ENCODE measurements at regions not wholly inside any gene's neighbourhood (a gene's known extent, or its start where the extent isn't known, plus 50 kb on each side); places are given as distances from the start of the nearest gene placed in this dataset.
"Not testable (repeated sequence)": the region's sequence is repeated elsewhere in the genome, so short reads cannot be mapped to it uniquely, and the experiment has no call there.

GRCh38 chr12:63508543-63508942, 159.8 kb downstream of the DPY19L2 start:
- DNase-seq (ENCODE audit: low spot score) = no peak

- no peak for DNase-seq (ENCODE audit: low spot score)
Measured at GRCh38 chr12:63499567-63499966, 168.7 kb downstream of the DPY19L2 start.

DNA sequence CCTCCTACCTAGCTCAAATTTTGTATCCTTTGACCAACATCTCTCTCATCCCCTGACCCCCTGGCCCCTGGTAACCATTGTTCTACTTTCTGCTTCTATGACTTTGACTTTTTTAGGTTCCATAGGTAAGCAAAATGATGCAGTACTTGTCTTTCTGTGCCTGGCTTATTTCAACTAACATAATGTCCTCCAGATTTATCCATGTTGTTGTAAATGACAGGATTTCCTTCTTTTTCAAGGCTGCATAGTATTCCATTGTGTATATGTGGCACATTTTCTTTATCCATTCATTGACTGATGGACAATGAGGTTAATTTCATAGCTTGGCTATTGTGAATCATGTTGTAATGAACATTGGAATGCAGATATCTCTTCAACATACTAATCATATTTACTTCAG, 170.1 kb downstream of the DPY19L2 start:
- DNase-seq (ENCODE audit: low spot score) = no peak

DNA sequence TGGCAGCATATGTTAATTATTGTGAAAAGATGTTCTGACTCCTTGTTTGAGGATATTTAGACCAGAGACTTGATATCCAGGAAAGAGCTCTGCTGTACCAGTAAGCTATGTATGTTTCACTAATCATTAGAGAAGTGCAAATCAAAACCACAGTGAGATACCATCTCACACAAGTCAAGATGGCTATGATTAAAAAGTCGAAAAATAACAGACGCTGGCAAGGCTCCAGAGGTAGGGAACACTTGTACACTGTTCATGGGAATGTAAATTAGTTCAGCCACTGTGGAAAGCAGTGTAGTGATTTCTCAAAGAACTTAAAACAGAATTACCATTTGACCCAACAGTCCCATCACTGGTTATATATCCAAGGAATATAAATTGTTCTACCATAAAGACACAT, 171.6 kb downstream of the DPY19L2 start:
- DNase-seq (ENCODE audit: low spot score) = no peak

GRCh38 chr12:63495974-63496373, 172.3 kb downstream of the DPY19L2 start:
- DNase-seq (ENCODE audit: low spot score) = no peak

- DNase-seq (ENCODE audit: low spot score) = not testable (repeated sequence)
Measured at GRCh38 chr12:63493357-63493756, 174.9 kb downstream of the DPY19L2 start.

- no peak for DNase-seq (ENCODE audit: low spot score)
Measured at GRCh38 chr12:63480186-63480585, 188.1 kb downstream of the DPY19L2 start.

GRCh38 chr12:63470161-63470560, 198.1 kb downstream of the DPY19L2 start:
- no peak for DNase-seq (ENCODE audit: low spot score)

- DNase-seq (ENCODE audit: low spot score) = no peak
Measured at GRCh38 chr12:63467951-63468350, 200.3 kb downstream of the DPY19L2 start.

DNA sequence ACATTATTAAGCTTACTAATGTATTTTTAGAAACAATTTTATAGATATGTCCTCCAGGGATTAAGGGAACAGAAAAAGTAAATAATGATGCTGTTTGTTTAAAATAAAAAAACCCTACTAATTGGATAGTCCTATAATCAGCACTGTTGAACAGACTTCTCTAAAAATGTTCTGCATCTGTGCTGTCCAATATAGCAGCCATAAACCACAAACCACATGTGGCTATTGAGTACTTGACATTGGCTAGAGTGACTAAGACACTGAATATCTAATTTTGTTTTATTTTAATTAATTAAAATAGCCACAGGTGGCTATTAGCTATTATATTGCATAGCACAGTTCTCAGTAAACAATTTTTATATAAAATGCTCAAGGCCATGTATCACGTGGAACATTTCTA, 210.4 kb downstream of the DPY19L2 start:
- no peak for DNase-seq (ENCODE audit: low spot score)

DNA sequence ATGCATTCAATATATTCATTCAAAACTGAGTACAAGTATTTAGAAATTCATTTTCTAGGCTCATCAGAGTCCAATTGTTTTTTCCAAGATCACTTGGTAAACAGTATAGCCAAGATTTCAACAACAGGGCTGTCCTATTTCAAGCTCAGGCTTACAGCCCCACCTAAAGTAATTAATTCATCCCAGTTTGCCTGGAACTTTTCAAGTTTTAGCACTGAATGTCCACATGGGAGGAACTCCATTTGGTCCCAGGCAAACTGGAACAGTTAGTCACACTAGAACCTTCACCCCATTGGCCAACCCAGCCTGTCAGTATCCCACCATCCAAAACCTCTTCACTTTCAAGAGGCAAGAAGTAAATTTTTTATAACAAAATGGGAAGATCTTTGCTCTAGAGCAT, 210.9 kb downstream of the DPY19L2 start:
- DNase-seq (ENCODE audit: low spot score) = no peak

DNA sequence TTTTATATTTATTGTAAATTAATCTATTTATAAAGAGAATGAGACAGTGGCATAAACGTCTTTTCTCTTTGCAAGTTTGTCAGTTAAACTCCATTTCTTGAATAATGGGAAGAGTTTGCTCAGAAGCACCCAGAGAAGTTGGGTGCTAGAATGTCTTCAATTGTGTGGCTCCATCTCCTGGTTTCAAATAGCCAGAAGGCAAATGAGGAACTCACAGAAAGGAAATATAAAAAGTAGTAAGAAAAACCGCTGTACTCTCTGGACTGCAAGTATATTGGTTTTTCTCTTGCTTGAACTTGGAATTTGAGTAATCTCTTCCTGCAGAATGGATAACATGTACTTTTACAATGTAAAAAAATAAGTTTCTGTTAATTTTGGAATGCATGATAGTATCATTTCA, 217.5 kb downstream of the DPY19L2 start:
- DNase-seq (ENCODE audit: low spot score) = no peak

- no peak for DNase-seq (ENCODE audit: low spot score)
Measured at GRCh38 chr12:63450334-63450733, 218.0 kb downstream of the DPY19L2 start.

- DNase-seq (ENCODE audit: low spot score) = no peak
Measured at GRCh38 chr12:63445224-63445880, 222.9 kb downstream of the DPY19L2 start.

DNA sequence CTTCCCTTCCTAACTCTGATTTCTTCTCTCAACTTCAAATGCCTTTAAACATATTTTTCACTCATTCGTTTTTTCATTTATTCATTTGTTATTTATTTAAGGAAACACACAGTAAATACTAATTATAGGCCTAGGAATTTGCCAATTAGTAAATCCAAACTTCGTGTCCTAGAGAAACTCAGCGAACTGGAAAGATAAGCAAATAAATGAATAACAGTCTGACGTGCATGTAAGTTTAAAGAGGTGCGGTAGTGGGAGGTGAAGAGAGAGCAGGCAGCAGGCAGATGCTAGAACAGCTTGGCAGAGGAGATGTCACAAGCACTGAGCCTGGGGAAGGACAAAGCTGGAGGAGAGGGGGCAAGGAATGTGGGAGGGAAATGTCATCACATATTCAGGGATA, 228.2 kb downstream of the DPY19L2 start:
- no peak for DNase-seq (ENCODE audit: low spot score)

DNA sequence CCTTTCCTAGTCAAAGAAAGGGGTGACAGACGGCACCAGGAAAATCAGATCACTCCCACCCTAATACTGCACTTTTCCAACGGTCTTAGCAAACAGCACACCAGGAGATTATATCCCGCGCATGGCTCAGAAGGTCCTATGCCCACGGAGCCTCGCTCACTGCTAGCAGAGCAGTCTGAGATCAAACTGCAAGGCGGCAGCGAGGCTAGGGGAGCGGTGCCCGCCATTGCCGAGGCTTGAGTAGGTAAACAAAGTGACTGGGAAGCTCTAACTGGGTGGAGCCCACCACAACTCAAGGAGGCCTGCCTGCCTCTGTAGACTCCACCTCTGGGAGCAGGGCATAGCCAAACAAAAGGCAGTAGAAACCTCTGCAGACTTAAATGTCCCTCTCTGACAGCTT, 233.9 kb downstream of the DPY19L2 start:
- not testable (repeated sequence) for DNase-seq (ENCODE audit: low spot score)

- not testable (repeated sequence) for DNase-seq (ENCODE audit: low spot score)
Measured at GRCh38 chr12:63427969-63428368, 240.3 kb downstream of the DPY19L2 start.

DNA sequence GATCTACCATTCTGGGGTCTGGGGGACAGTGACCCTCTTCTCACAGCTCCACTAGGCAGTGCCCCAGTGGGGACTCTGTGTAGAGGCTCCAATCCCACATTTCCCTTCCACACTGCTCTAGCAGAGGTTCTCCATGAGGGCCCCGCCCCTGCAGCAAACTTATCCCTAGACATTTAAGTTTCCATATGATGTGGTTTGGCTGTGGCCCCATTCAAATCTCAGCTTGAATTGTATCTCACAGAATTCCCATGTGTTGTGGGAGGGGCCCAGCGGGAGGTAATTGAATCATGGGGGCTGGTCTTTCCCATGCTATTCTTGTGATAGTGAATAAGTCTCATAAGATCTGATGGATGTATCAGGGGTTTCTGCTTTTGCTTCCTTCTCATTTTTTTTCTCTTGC, 241.3 kb downstream of the DPY19L2 start:
- not testable (repeated sequence) for DNase-seq (ENCODE audit: low spot score)

GRCh38 chr12:63424671-63425070, 243.6 kb downstream of the DPY19L2 start:
- DNase-seq (ENCODE audit: low spot score) = no peak

DNA sequence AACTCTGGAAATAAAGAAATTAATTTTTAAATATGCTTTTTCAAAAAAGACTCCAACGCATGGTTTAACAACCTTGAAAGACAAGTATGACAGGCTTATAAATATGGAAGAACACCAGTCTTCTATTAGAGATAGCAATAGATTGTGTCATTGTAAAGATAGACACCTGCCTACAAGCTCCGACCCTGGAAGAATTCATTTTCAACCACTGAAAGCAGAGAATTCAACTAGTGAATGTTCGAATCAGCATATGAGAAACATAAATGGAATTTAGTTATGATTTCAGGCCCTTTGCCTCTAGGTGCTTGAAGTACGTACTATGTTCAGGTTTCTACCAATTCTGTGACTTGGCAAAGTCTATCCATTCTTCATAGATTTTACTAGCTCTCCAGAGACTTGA, 244.5 kb downstream of the DPY19L2 start:
- no peak for DNase-seq (ENCODE audit: low spot score)

DNA sequence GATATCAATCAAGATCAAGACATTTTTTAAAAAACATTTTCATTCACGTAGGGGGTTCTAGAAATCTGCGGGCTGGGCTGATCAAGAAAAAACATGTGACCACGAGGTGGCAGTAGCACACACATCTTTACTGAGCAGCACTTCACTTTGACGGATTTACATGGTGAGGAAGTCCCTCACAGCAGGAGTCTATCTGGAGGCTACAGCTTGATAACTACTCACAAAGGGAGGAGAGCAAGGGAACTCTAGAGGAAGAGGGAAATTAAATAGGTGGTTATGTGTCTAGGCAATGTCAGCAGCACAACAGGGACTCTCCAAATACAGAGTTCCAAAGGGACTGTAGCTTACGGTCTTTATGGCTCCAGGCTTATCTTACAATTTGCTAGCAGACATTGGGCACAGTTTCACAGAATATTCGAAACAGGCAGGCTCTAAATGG, 248.1 kb downstream of the DPY19L2 start:
- peak; percentile 76 for DNase-seq (ENCODE audit: low spot score)

GRCh38 chr12:63419154-63419553, 249.1 kb downstream of the DPY19L2 start:
- no peak for DNase-seq (ENCODE audit: low spot score)

GRCh38 chr12:63416788-63417187, 251.5 kb downstream of the DPY19L2 start:
- DNase-seq (ENCODE audit: low spot score) = no peak

DNA sequence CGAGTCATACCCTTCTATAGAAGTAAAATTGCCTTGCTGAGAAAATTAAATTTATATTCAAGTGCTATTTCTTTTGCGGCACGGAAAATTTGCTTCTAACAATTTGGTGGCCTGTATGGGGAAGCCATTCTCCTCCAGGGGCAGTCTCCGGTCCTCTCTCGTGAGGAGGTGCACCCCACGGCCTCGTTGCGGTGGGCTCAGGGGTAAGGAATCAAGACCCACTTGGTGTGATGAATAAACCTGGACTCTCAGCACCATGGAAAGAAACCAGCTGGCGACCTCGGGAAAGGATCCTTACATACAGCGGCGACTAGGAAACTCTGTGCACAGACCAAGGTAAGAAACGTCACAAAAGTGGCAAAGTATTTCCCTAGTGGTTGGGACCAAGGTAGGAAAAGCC, 252.9 kb downstream of the DPY19L2 start:
- DNase-seq (ENCODE audit: low spot score) = no peak

- no peak for DNase-seq (ENCODE audit: low spot score)
Measured at GRCh38 chr12:63410197-63410596, 258.1 kb downstream of the DPY19L2 start.

Data from COLO829 (cell line).